SHP77 (cell line): ENCODE measurements at regions not wholly inside any gene's neighbourhood (a gene's known extent, or its start where the extent isn't known, plus 50 kb on each side); places are given as distances from the start of the nearest gene placed in this dataset.
"Not testable (repeated sequence)": the region's sequence is repeated elsewhere in the genome, so short reads cannot be mapped to it uniquely, and the experiment has no call there.

ENCODE experiments used
- DNase-seq, 2 experiments: peaks; one replicate each; lab custom pipeline; 2025; lab: John Stamatoyannopoulos, UW

DNA sequence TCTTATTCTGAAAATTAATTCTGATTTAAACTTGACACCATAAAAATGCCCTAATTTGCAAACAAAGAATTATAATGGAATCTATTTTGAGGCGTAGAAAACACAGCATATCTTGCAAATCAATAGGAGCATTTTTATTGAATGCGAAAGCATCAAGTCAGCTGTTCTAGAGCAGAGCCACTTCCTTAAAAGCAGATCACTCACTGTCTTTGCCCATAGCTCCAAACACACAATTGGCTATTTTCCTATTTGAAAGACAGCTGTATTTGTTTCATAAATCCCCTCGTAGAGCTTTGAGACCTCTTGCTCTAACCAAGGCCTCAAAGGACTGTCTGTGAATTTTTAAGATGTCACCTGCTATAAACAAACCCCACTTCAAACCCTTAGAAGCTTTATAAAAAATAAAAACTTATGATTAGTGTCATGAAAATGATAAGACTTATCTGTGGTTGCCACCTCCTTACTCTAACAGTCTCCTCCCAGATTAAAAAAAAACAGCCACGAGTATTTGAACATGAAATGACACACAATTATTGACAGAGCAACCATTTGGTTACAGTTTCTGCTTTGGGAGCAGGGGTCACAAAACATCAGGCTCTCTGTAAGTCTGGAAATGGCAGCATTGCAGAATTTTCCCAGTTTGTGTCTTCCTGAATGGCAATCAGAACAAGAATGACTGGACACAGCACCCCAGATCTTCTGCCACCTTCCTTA, 75.6 kb upstream of the RASEF start:
- DNase-seq = no peak

DNA sequence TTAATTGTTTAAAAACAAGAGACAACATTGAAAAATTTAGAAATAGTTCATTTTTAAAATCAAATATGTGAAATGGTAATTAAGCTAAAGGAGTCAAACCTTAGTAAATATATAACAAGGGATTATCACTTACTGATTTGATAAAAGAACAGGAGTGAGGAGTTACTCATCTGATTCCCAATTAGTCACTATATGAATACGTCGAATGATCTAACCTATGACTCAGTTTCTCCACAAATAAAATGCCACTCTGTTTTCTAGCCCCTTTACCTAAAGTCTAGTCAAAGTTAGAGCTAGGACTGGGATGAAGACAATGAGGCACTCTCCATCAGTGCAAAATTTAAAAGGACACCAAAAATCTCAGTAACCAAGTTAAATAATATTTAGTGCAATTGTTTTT, 70.4 kb upstream of the RASEF start:
- no peak for DNase-seq

DNA sequence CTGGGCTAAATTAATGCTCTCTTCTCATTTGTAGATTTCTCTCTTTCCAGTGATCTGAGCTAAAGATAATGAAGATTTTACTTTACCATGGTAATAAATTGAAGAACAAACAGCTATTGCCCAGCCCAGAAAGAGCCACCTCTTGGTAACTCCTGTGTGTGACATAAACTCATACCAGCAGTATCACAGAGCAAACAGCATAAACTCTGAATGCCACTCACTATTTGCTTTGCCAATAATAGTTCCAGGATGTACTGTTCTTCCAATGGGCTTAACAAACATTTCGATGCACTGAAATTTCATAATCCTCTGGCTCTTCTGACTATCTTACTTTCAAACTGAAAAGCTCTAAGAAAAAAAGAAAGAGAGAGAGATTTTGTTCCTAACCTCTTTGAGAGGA, 69.8 kb upstream of the RASEF start:
- DNase-seq = no peak

- DNase-seq = no peak
These were observed 67.6 kb upstream of the RASEF start for GRCh38 chr9:83130541-83130940.

DNA sequence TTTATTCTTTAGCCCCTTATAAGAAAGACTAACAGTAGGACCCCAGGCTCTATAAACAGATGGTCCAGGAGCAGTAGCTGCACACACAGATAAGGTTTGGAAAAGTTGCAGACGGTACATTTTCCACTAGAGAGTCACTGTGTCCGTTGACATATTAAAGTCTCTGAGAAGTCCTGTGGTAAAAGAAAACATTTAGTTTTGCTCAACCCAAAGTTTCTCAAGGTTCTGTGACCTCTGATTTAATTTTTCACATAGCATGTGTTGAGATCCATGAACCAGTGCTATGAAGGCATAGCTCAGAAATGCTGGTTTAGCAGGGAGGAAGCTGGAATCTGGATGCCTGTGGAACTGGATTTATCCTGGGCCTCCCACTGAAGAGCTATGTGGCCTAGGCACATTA, 62.7 kb upstream of the RASEF start:
- no peak for DNase-seq

DNA sequence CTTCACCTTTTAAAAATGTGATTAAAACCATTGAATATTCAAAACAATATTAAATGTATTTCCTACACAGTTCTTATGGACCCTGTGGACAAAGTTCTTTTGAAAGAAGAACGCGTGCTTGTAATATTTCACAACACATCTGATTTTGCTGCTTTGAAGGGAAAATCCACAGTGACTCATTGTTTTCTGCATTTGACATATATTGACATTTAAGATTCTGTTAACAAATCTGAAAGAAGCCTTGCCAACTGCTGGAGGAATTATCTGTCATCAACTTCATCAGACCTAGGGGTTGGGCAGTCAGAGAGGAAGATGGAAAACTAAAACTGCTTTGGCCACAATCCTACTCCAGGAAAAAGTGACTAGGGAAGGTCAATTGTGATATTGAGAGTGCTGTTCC, 56.9 kb upstream of the RASEF start:
- DNase-seq = no peak

DNA sequence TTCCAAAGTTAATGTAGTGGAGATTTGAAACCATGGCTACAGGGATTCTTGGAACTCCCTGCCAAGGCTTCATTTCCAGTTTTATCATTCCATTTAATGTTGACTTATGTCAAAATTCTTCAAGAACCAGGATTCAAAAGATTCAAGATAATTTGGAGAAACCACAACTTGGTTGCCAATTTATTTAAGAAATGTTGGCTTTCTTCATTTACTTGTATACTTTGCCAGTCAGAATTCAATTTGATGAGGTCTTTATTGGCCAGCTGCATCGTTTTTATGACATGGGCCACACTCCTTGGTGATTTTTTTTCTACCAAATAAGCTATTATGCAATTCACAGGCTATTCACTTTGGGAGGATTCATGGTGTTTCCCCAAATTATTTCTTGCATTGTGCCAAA, 53.1 kb upstream of the RASEF start:
- no peak for DNase-seq

- not testable (repeated sequence) for DNase-seq
These were observed 50.5 kb upstream of the RASEF start for GRCh38 chr9:83113445-83113844.
